Right ventricle myocardium superior (tissue), 1 donor: ENCODE measurements at regions not wholly inside any gene's neighbourhood (a gene's known extent, or its start where the extent isn't known, plus 50 kb on each side); places are given as distances from the start of the nearest gene placed in this dataset.

Experiments
- ATAC-seq: fragments of 200-7000 bp; cut with Tn5 transposase; one replicate; pipeline ENCODE4 v1.9.1; 2020; ENCODE audit warnings: mild to moderate bottlenecking; ENCODE audit not compliant: poor library complexity
- DNase-seq: peaks from one replicate; pipeline ENCODE4 v3.0.0-alpha.2; 2020
- intact Hi-C: fragments of 100-400 bp; cut with DNase I; formaldehyde crosslinking; loops from one replicate; pipeline ENCODE4 v1.11.2; 2022
- donor health status: DM: no; HTN: yes; CAD: no; lungs with severe emphysema.

GRCh38 chr2:163343316-163343715 lies 392.5 kb downstream of the FIGN start:
- intact Hi-C loops, result loop anchor here (10.0 kb wide), 1 partner anchor 721 kb away; no protein-coding TSS in a partner anchor
- no peak for DNase-seq
- no peak for ATAC-seq

- intact Hi-C loops, result loop anchor here (10.0 kb wide), 1 partner anchor 723 kb away; no protein-coding TSS in a partner anchor
- ATAC-seq (no peak), DNase-seq (no peak)
Observed at GRCh38 chr2:163341426-163341825, 394.4 kb downstream of the FIGN start.

- intact Hi-C loops, result no loop called here
- DNase-seq (no peak), ATAC-seq (no peak)
Observed at GRCh38 chr2:163338270-163338669, 397.5 kb downstream of the FIGN start.

GRCh38 chr2:163324677-163325076 lies 411.1 kb downstream of the FIGN start:
- DNase-seq (no peak), ATAC-seq (no peak)
- intact Hi-C loops, result loop anchor here (10.0 kb wide), 1 partner anchor 1090 kb away; no protein-coding TSS in a partner anchor

GRCh38 chr2:163319006-163319405 lies 416.8 kb downstream of the FIGN start:
- intact Hi-C loops, result no loop called here
- ATAC-seq (no peak), DNase-seq (no peak)

- DNase-seq, result no peak
- intact Hi-C loops, result no loop called here
- ATAC-seq, result no peak
Observed at GRCh38 chr2:163314712-163315111, 421.1 kb downstream of the FIGN start.

GRCh38 chr2:163312713-163313112 lies 423.1 kb downstream of the FIGN start:
- intact Hi-C loops, result no loop called here
- ATAC-seq (no peak), DNase-seq (no peak)

GRCh38 chr2:163306647-163307046 lies 429.2 kb downstream of the FIGN start:
- intact Hi-C loops, result no loop called here
- DNase-seq, result no peak
- ATAC-seq, result no peak

GRCh38 chr2:163302141-163302540 lies 433.7 kb downstream of the FIGN start:
- intact Hi-C loops, result no loop called here
- ATAC-seq, result no peak
- DNase-seq, result no peak

- ATAC-seq (no peak), DNase-seq (no peak)
- intact Hi-C loops, result no loop called here
Observed at GRCh38 chr2:163291790-163292189, 444.0 kb downstream of the FIGN start.

- DNase-seq (no peak), ATAC-seq (no peak)
- intact Hi-C loops, result no loop called here
Observed at GRCh38 chr2:163281717-163282116, 443.1 kb upstream of the KCNH7 start.

GRCh38 chr2:163269374-163270021 lies 430.9 kb upstream of the KCNH7 start:
- intact Hi-C loops, result no loop called here
- ATAC-seq, result no peak

GRCh38 chr2:163266772-163267171 lies 428.2 kb upstream of the KCNH7 start:
- no peak for DNase-seq
- ATAC-seq, result no peak
- intact Hi-C loops, result no loop called here

More at GRCh38 chr2:163269374-163270021, 430.9 kb upstream of the KCNH7 start:
- DNase-seq, result no peak

- DNase-seq (no peak), ATAC-seq (no peak)
- intact Hi-C loops, result no loop called here
Observed at GRCh38 chr2:163265562-163265961, 427.0 kb upstream of the KCNH7 start.

GRCh38 chr2:163264341-163264740 lies 425.8 kb upstream of the KCNH7 start:
- no peak for DNase-seq
- intact Hi-C loops, result no loop called here

GRCh38 chr2:163259489-163259888 lies 420.9 kb upstream of the KCNH7 start:
- ATAC-seq, result no peak
- intact Hi-C loops, result no loop called here
- no peak for DNase-seq

More at GRCh38 chr2:163264341-163264740, 425.8 kb upstream of the KCNH7 start:
- ATAC-seq, result no peak

GRCh38 chr2:163255086-163255485 lies 416.5 kb upstream of the KCNH7 start:
- DNase-seq (no peak), ATAC-seq (no peak)
- intact Hi-C loops, result no loop called here

GRCh38 chr2:163253621-163254285 lies 415.2 kb upstream of the KCNH7 start:
- DNase-seq (no peak), ATAC-seq (no peak)
- intact Hi-C loops, result no loop called here

- no peak for DNase-seq
- no peak for ATAC-seq
- intact Hi-C loops, result no loop called here
Observed at GRCh38 chr2:163252199-163252598, 413.6 kb upstream of the KCNH7 start.
